ENCODE measurements at regions not wholly inside any gene's neighbourhood (a gene's known extent, or its start where the extent isn't known, plus 50 kb on each side); places are given as distances from the start of the nearest gene placed in this dataset.

GRCh38 chr2:120470041-120470965 is 124.4 kb downstream of the INHBB start:
- WGBS (ENCODE audit: low lambda C conversion rate) = 8% methylated on average over 14 of the region's 14 CpGs
- POLR2A ChIA-PET = interaction anchor here (0.9 to 1.8 kb wide), 6 partner anchors 11 to 85 kb away, joined by 3 to 24 read pairs (median 4); no protein-coding TSS in a partner anchor
- no peaks in the 10 kb centered on the region for H3K36me3 ChIP-seq (replicated peaks in 1 of 2; ENCODE audit: control insufficient read depth in 1 of 2, insufficient read depth in 2 of 2, low read length in 2 of 2)
- peak overlapping the region; percentile 76 for H3K4me2 ChIP-seq (ENCODE audit: low read depth, low read length)
- ATAC-seq (peak; percentile 70), FAIRE-seq (peak; percentile 94), DNase-seq (ENCODE audit: low spot score) (peak; percentile 95)
- no peak overlapping the region for H2AFZ ChIP-seq (ENCODE audit: low read length)
- H3K4me3 ChIP-seq (replicated peaks in 1 of 3; ENCODE audit: insufficient read depth in 1 of 3, low read depth in 2 of 3, low read length in 3 of 3) = peak overlapping the region in 2 of 3 experiments; percentile 1 to 27; a peak in 2 of 6 replicates
- H3K27ac ChIP-seq (ENCODE audit: extremely low read length, insufficient read depth, low read length) = peak overlapping the region; percentile 36
- BruUV-seq (replicated peaks) = TSS peak; percentile 59
- no peaks in the 10 kb centered on the region for H3K27me3 ChIP-seq (ENCODE audit: control insufficient read depth in 1 of 2, insufficient read depth in 2 of 2, low read length in 2 of 2)
- no peaks in the 10 kb centered on the region for H3K79me2 ChIP-seq (ENCODE audit: insufficient read depth, low read length)
- no peaks in the 10 kb centered on the region for H4K20me1 ChIP-seq (ENCODE audit: insufficient read depth, low read length)
- in situ Hi-C loops (cut with HindIII; ENCODE audit: extremely low pct_ligation_motif_present, low pct_unique_long_range_greater_than_20kb) (no loop called here), intact Hi-C loops (cut with micrococcal nuclease; ENCODE audit: unreplicated experiment) (loop anchor here (1.0 to 2.0 kb wide), 2 partner anchors 10 to 46 kb away; no protein-coding TSS in a partner anchor)
- H3K9ac ChIP-seq (ENCODE audit: insufficient read depth, low read depth, low read length) = peak overlapping the region; percentile 54
- no peaks in the 10 kb centered on the region; the same call in 1 of the 2 replicates for H3K9me3 ChIP-seq (ENCODE audit: low read length)
- CTCF ChIA-PET (ENCODE audit: low intra/inter-chr PET ratio, low total read pairs) = no interaction called here
- peaks cover 87% of the 10 kb centered on the region for H3K4me1 ChIP-seq (ENCODE audit: insufficient read depth, low read length)
- TF ChIP-seq POLR2AphosphoS2 (IDR thresholded peaks at IDR 0.05; ENCODE audit: low read depth, low read length) (no peak), RFX5 (IDR thresholded peaks at IDR 0.05; ENCODE audit: low read depth, low read length) (peak; percentile 52), GATA4 (IDR thresholded peaks at IDR 0.05; ENCODE audit: borderline replicate concordance, low read depth) (peak; percentile 42; the same call in 1 of the 2 replicates), ZNF18 (CRISPR knock-in tag; IDR thresholded peaks at IDR 0.05; ENCODE audit: insufficient replicate concordance) (peak; percentile 82), KLF15 (CRISPR knock-in tag; IDR thresholded peaks at IDR 0.05; ENCODE audit: borderline replicate concordance) (no peak), MEIS2 (CRISPR knock-in tag; IDR thresholded peaks at IDR 0.05) (peak; percentile 90), SMAD9 (CRISPR knock-in tag; IDR thresholded peaks at IDR 0.05) (no peak), POLR2AphosphoS5 (IDR thresholded peaks at IDR 0.05; ENCODE audit: low read depth, low read length) (no peak), ZBTB33 (CRISPR knock-in tag; IDR thresholded peaks at IDR 0.05) (0 out of 2 replicates have a peak, but pooled peaks have one; percentile 63), MLX (CRISPR knock-in tag; IDR thresholded peaks at IDR 0.05) (peak; percentile 97), FOXP4 (CRISPR knock-in tag; IDR thresholded peaks at IDR 0.05) (peak; percentile 95), ZNF343 (CRISPR knock-in tag; IDR thresholded peaks at IDR 0.05) (peak; percentile 84; the same call in 1 of the 2 replicates)
- TF ChIP-seq, protein P1, sequence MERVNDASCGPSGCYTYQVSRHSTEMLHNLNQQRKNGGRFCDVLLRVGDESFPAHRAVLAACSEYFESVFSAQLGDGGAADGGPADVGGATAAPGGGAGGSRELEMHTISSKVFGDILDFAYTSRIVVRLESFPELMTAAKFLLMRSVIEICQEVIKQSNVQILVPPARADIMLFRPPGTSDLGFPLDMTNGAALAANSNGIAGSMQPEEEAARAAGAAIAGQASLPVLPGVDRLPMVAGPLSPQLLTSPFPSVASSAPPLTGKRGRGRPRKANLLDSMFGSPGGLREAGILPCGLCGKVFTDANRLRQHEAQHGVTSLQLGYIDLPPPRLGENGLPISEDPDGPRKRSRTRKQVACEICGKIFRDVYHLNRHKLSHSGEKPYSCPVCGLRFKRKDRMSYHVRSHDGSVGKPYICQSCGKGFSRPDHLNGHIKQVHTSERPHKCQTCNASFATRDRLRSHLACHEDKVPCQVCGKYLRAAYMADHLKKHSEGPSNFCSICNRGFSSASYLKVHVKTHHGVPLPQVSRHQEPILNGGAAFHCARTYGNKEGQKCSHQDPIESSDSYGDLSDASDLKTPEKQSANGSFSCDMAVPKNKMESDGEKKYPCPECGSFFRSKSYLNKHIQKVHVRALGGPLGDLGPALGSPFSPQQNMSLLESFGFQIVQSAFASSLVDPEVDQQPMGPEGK (CRISPR knock-in tag; IDR thresholded peaks at IDR 0.05) = peak; percentile 90
